HL-60 (cell line): ENCODE measurements at regions not wholly inside any gene's neighbourhood (a gene's known extent, or its start where the extent isn't known, plus 50 kb on each side); places are given as distances from the start of the nearest gene placed in this dataset.

ENCODE experiments used
- DNase-seq, 2 experiments: peaks; one replicate each; pipeline ENCODE4 v3.0.0-alpha.2; 2010 to 2020; ENCODE audit warnings: low read depth in 1 of 2, low spot score in 1 of 2
- H3K27ac ChIP-seq: fragments of 250-450 bp; sonication (Bioruptor Pico); replicated peaks from 2 replicates; pipeline ENCODE4 v1.5.1; 2020; ENCODE audit warnings: mild to moderate bottlenecking, moderate library complexity
- H3K27me3 ChIP-seq: fragments of 250-450 bp; sonication (Bioruptor Pico); 2 replicates; pipeline ENCODE4 v1.5.1; 2021; ENCODE audit warnings: mild to moderate bottlenecking, moderate library complexity; ENCODE audit not compliant: insufficient read depth, poor library complexity, severe bottlenecking
- H3K4me3 ChIP-seq: replicated peaks from 2 replicates; pipeline ENCODE4 v1.5.1; 2011; ENCODE audit warnings: mild to moderate bottlenecking, control low read depth, low read length; ENCODE audit not compliant: insufficient read depth
- CTCF ChIP-seq: IDR thresholded peaks from one replicate; pipeline ENCODE4 v1.5.1; 2011; ENCODE audit warnings: low read length, control low read depth, inconsistent platforms; ENCODE audit not compliant: insufficient read depth
- GABPA ChIP-seq: IDR thresholded peaks from 2 replicates; pipeline ENCODE4 v1.6.1; 2012; ENCODE audit warnings: low read depth
- POLR2AphosphoS5 ChIP-seq: IDR thresholded peaks from 2 replicates; pipeline ENCODE4 v1.6.1; 2012; ENCODE audit warnings: low read depth
- REST ChIP-seq: IDR thresholded peaks from 2 replicates; pipeline ENCODE4 v1.6.1; 2012; ENCODE audit warnings: low read depth; ENCODE audit not compliant: insufficient replicate concordance
- SPI1 ChIP-seq: IDR thresholded peaks from 2 replicates; pipeline ENCODE4 v1.6.1; 2012; ENCODE audit warnings: low read depth, mild to moderate bottlenecking, borderline replicate concordance

GRCh38 chr21:23585419-23585818 is 2021.9 kb downstream of the MRPL39 start:
- Histone ChIP-seq H3K27me3 (no peaks in the 10 kb centered on the region), H3K4me3 (no peak overlapping the region), H3K27ac (no peak overlapping the region)
- DNase-seq, result no peak
- TF ChIP-seq GABPA (no peak), POLR2AphosphoS5 (no peak), CTCF (no peak), SPI1 (no peak), REST (no peak)

- no peak for TF ChIP-seq REST
- no peak for TF ChIP-seq CTCF
- TF ChIP-seq GABPA, result no peak
- TF ChIP-seq SPI1, result no peak
- no peak for TF ChIP-seq POLR2AphosphoS5
- H3K27ac ChIP-seq, result no peak overlapping the region
- H3K4me3 ChIP-seq, result no peak overlapping the region
- DNase-seq, result no peak
- H3K27me3 ChIP-seq, result no peaks in the 10 kb centered on the region
Measured at GRCh38 chr21:23579573-23579972, 2027.7 kb downstream of the MRPL39 start.

GRCh38 chr21:23578027-23578426 is 2029.3 kb downstream of the MRPL39 start:
- TF ChIP-seq CTCF, result no peak
- no peak for TF ChIP-seq REST
- no peak for TF ChIP-seq GABPA
- TF ChIP-seq POLR2AphosphoS5, result no peak
- TF ChIP-seq SPI1, result no peak
- no peak for DNase-seq
- Histone ChIP-seq H3K27ac (no peak overlapping the region), H3K27me3 (no peaks in the 10 kb centered on the region), H3K4me3 (no peak overlapping the region)
